ENCODE measurements at regions not wholly inside any gene's neighbourhood (a gene's known extent, or its start where the extent isn't known, plus 50 kb on each side); places are given as distances from the start of the nearest gene placed in this dataset.

DNA sequence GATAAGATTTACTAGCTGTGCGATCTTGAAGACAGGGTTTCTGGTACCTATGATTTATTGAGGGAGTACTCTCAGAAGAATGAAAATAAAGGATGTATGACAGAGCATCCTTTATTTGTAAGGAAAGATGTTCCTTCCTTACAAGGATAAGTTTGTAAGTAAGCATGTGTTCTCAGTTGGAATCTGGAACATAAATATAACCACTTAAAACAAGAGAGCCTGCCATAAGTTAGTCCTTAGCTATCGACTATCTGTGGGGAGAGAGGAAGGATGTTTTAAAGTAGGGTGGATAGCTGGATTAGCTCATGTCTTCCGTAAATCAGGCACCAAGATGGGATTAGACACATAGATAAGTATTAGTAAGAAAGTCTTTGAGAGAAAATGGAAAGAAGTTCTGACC, 192.6 kb upstream of the CARD18 start:
- DNase-seq (ENCODE audit: low spot score) = no peak

DNA sequence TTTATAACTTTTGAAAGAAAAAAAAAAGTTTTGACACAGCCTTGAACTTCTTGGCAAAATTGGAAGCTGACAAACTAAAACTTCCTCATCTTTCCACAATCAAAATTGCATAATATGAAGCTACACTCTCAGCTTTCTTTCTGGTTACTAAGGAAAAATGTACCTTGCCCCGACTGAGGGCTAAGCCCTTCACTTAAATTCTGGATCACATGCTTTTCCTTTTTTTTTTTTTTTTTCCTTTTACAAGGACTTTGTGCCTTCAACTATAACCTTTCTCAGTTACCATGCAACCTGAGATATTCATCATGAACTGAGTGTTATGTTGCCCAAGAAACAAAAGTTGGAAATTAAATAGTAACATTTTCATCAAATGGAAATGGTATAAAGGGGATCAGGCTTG, 188.5 kb upstream of the CARD18 start:
- no peak for DNase-seq (ENCODE audit: low spot score)

DNA sequence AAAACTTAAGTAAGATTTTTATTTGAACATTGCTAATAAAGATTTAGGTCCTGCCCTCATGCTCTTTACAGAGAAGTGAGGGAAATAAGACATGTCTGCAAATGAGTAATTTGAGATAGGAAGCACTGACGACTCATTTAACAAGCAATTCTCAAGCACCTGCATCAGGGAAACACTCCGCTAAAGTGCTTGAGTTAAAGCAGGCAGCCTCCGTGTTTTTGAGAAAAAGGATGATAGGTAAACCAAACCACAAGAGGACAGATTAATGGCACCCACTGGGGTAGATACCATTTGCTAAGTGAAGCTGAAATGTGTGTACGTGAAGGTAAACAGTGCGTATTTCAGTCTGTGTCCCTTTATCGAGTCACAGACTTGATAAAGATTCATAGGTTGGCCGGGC, 184.6 kb upstream of the CARD18 start:
- DNase-seq (ENCODE audit: low spot score) = no peak

DNA sequence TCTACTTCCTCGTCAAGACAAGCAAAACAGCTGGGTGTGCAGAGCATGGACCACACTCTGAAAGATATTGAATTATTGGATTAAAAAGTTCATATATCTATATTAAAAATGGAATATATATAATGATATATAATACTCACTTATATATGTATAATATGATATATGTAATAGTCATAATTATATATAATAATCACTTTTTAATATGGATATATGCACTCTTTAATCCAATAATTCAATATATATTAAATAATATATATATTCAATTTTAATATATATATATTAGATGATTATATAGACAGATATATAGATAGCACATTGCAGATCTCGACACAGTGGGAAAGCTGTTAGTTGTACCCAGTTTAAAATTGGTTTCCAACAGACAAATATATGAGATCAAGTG, 182.1 kb upstream of the CARD18 start:
- DNase-seq (ENCODE audit: low spot score) = no peak

DNA sequence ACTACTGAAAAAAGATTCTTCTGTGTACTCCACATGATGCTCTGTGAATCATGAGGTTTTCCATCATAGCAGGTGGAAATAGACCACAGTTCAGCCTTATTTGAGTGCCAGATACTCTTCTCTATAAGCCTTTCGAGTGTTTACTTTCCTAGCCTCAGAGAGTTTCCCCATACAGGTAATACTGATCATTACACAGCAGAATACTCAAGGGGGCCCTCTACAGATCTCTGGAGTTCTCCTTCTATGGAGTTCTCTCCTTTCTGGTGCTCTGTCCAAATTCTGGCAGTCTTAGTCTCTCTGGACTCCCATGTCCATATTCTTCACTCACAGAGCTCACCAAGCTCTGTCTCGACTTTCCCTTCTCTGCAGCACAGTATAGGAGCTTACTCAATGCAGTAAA, 175.7 kb upstream of the CARD18 start:
- DNase-seq (ENCODE audit: low spot score) = no peak

DNA sequence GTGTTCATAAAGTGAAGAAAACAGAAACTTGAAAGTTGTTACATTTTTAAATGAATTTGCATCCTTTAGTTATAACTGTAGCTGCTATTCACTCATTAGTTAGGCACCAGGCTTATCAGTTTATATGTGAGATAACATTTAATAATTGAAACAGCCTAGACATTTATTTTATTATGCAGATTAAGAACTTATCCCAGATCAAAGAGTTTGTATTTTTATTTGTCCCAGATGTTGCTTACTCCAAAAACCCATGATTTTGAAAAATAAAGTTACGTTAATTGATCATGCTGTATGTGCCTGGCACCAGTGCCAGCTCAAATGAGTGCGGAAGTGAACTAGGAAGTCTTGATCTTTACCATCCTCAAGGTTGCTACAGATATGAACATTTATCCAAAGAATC, 172.7 kb upstream of the CARD18 start:
- DNase-seq (ENCODE audit: low spot score) = no peak

DNA sequence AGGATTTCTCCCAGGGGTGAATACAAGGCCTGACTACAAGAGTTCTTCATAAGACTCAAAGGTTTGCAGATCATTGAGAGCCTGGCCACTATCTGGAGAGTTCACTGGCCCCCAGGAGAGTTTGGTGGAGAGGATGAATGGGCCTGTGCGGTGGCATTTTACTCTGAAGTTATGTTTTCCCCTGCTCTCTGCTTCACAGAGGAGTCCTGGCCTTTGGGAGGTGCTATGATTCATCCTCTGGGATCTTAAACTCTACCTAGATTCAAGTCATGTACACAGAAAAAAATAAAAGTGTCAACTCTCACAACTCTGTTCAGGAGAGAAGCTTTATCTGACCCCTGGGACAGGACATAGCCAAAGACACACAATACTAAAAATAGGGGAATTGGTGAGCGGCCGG, 159.1 kb upstream of the CARD18 start:
- DNase-seq (ENCODE audit: low spot score) = no peak

DNA sequence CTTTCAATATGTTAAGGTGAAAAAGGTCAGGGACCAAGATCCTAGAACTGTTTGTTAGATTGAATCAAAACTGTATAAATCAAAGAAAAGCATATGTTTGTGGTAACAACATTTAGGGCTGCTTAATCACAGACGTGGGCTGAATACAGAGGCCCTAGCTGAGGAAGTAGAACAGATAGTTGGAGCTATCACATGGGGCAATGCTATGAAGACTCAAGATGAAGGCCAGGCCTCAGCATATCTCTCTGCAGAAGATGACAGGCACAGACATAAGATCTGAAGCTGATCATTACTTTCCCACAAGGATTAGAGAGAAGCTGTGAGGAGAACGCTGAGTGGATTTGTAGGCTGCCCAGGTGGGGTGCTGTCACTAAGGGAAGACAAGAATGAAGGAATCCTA, 158.6 kb upstream of the CARD18 start:
- DNase-seq (ENCODE audit: low spot score) = no peak

DNA sequence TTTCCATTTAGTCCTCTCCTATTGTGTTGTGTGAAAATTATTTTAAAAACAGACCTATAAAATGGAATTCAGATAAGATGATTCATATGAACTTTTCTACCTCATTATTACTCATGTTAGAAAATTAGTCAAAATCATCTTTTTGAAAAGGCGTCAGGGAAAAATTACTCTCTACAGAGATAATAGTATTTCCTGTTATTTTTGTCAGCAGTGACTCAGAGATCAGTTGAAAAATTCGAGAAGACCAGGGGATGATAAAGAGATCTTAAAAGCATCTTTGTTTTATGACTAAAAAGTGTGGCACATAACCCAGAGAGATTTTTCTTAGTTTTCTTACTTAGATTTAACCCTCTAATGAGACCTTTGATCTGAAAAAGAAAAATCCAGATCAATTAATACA, 157.9 kb upstream of the CARD18 start:
- DNase-seq (ENCODE audit: low spot score) = no peak

DNA sequence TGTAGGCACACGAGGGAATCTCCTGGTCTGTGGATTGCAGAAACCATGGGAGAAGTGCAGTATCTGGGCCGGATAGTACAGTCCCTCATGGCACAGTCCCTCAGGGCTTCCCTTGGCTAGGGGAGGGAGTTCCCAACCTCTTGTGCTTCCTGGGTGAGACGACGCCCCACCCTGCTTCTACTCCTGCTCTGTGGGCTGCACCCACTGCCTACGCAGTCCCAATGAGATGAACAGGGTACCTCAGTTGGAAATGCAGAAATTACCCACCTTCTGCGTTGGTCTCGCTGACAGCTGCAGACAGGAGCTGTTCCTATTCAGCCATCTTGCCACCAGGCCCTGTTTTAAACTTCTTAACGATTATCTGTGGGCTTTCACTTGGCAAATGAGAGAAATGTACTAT, 157.2 kb upstream of the CARD18 start:
- no peak for DNase-seq (ENCODE audit: low spot score)

DNA sequence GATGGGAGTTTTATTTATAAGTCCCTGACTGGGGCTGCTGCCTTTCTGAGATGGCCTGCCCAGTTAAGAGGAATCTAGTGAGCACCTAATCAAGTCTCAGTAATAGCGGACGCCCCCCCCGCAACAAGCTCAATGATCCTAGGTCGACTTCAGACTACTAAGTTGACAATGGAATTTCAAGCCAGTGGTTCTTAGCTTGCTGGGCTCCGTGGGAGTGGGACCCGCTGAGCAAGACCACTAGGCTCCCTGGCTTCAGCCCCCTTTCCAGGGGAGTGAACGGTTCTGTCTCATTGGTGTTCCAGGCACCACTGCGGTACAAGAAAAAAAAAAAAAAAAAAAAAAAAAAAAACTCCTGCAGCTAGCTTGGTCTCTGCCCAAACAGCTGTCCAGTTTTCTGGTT, 156.8 kb upstream of the CARD18 start:
- no peak for DNase-seq (ENCODE audit: low spot score)

DNA sequence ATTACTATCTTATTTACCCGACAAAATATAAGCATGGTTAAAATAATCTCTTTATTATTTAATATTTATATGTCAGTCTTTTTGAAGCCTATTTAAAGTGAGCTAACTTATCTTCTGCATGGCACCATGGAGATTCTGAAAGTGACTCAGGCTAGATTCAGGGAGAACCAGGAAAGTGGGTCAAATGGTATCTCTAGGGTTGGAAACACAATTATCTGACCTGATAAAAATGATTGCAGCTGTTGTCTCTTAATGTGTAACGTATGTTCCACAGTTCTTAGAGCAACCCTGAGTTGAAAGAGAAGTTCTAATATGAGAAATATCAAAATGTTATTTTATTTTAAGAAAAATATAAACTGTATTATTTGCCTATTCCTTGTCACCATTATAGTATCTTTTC, 143.1 kb upstream of the CARD18 start:
- DNase-seq (ENCODE audit: low spot score) = no peak

DNA sequence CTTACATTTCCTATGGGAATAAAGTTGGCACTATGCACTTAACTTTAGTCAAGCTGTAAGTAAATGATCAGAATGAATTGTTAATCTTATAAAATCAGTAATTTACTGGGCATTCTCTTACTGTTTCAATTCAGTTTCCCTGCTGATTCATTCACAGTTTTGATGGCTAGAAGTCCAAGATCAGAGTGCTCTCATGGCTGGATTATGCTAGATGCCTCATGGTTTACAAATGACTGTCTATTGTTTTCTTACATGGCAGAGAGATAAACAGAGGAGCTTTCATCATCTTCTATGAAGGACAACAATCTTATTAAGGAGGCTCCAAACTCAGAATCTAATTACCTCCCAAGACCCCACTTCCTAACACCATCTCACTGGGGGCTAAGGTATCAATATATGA, 135.1 kb upstream of the CARD18 start:
- DNase-seq (ENCODE audit: low spot score) = no peak

DNA sequence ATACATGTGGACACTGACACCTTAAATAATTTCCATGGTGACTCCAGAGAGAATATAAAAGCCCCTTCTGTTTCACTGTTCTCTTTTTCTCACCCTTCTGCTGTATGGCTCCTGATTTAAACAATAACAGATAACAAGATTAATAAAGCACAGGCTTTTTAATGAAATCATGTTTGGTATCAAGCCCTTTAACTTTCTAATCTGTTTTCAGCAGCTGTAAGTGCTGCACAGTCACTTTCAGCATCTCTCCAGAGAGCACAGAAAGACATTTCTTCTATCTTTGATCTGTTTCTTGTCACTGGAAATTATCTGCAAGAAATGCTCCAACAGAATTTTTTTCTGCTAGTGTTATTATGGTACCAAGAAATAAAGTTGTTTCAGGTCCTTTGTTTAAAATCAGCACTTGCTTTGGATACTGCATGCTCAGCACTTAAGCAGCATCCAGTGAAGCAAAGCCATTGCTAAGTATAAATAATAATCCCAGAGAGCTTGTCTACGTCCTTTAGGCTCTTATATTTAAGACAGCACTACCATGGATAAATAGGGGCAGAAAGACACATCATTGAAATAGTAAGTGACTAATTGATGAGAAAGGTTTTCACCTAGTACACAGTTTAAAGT, 134.2 kb upstream of the CARD18 start:
- DNase-seq (ENCODE audit: low spot score) = no peak

DNA sequence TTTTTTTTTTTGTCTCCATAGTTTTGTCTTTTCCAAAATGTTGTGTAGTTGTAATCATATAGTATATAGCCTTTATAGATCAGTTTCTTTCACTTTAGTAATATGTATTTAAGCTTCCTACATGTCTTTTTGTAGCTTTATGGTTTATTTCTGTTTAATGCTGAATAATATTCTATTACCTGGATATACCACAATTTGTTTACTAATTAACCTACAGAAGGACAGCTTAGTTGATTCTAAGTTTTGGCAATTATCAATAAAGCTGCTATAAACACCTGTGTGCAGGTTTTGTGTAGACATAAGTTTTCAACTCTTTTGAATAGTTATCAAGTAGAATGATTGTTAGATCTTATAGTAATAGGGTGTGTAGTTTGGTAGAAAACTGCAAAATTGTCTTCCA, 130.3 kb upstream of the CARD18 start:
- no peak for DNase-seq (ENCODE audit: low spot score)

DNA sequence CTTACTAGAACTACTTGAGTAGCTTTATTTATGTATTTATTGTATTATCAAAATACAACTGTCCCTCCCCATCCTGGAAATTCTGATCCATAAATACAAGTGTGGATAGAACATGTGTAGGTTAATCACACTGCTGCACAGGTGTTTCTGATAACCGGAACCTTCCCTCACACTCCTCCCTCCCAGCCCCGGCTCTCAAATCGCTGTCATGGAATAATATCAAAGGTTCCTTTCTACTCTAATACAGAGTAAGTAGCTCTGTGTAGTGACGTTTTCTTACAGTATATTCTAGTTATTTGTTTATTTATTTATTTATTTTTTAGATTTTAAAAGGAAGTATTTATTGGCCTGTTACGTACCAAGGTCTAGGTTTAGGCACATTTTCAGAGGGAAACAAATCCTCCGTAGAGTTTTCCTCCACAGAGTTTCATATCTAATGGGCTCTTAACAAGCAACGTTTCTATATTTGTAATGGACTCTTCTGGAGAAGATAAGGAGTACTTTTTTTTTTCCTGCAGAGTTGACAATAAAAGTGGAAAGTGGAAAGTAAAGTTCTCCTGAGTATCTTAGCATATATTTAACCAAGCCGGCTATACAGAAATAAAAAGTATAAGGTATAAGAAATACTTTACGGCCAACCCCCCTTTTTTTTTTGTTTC, 129.0 kb upstream of the CARD18 start:
- no peak for DNase-seq (ENCODE audit: low spot score)

DNA sequence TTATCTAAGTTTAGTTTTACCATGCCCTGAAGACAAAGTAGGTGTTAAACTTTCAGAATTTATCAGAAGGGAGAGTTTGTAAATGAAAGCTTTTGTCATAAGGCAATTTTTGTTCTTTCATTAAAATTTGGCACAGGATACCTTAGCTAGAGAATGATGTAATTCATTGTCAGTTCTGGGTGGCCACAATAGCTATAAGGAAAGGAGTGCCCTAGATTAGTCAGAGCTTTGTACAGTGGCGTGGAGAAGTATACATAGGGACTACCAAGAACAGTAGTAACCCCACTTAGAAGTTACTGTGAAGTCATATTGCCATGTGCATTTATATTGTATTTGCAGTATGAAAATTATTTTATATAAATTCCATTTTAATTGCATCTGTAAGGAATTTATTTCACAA, 126.3 kb upstream of the CARD18 start:
- DNase-seq (ENCODE audit: low spot score) = no peak

DNA sequence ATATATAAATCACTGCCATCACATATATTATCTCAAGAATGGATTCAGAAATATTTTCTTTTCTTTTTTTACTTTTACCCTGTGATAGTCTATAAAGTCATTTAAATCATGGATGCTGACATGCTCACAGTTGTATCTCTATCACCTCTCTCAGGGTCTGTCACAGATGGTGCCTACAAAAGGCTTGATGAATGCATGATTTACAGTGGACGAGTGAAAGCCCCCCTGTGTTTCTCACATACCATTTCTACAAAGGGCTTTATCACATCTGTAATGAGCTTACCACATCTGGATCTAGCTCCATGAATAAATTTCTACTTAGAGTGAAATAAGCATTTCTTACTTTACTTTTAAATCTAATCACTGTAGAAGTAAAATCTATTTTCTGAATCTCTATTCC, 121.4 kb upstream of the CARD18 start:
- DNase-seq (ENCODE audit: low spot score) = no peak

DNA sequence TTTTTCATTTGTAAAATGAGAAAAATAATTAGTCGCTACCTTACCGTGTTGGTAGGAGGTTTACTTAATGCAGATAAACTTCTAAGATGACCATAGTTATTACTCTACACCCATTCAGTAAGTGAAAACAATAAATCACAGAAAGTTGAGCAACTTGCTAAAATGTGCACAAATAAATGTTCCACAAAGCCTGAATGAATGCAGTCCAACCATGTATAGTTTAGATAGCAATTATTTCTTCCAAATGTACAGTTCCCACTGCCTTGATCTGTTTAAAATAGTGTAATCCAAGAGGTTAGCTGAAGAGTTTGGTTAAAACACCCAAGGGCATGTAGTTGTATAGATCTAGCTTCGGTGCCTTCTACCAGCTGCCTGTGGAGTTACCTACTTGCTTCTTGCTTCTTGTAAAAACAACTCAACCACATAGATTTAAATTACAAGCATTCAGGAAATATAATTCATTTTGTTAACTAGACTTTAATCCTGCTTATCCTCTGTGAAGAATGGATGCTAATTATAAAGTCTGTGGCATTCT, 106.3 kb upstream of the CARD18 start:
- DNase-seq (ENCODE audit: low spot score) = no peak

DNA sequence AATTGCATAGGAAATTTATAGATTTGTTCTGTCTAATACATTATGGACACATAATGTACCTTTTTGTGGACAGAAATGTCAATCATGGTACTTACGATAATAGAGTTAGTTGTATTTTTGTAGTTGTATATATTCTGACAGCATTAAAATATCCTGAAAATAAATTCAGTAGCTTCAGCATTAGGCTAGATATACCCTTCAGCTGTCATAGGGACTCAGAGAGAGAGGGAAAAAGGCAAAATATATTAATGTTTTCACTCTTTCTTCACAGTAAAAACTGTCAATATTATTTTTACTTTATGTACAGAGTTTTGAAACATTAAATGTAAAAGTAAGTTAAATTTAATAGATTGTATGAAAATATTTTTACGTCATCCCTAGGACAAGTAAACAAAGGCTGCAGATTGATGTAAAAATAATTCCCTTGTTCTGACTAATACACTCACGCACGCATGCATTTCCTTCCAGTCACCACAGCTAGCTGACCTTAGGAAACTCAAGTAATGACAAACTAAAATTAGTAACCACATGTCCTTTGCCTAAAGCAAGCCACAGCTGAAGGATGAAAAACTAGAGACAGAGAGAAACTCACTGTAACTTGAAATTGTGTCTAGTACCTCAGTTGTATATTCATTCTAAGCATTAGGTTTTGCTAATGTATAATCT, 104.7 kb upstream of the CARD18 start:
- no peak for DNase-seq (ENCODE audit: low spot score)

DNA sequence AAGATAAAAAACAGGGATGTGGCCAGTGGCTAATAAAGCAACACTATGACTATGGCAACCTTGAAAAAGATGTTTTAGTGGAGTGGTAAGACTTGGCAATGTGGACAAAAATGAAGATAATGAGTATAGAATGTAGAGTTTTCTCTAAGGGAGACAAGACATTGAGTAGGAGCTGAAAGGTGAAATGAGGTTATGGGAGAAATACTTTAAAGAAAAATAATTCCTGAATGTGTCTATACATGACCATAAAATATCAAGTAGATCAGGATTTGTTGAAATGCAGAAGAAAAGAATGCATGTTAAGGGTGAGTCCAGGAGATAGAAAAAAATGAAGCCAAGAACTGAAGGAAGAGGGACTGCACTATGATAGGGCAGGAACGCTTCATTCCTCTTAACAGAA, 101.6 kb upstream of the CARD18 start:
- no peak for DNase-seq (ENCODE audit: low spot score)

DNA sequence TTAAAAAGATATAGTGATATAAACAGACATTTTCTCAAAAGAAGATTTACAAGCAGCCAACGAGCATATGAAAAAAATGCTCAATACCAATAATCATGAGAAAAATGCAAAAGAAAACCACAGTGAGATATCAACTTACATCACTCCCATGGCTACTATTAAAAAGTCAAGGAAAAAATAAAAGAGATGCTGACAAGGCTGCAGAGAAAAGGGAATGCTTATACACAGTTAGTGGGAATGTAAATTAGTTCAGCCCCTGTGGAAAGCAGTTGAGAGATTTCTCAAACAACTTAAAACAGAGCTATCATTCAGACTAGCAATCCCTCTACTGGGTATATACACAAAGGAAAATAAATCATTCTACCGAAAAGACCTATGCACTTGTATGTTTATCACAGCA, 97.1 kb upstream of the CARD18 start:
- no peak for DNase-seq (ENCODE audit: low spot score)

DNA sequence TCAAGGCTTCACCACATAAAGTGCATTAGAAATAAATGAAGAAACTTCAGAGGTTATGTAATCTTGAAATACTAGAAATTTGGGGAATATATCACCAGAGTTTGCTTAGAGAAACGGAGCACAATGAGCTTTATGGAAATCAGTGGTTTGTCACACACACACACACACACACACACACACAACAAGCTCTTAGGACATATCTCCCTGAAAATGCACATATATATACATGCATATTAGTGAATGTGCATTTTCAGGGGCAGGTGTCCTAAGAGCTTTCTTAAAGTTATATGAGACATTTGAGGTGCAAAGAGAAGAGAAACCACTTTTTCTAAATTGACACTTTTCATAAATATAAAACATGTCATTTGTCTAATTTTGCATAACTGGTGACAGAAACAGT, 93.7 kb upstream of the CARD18 start:
- no peak for DNase-seq (ENCODE audit: low spot score)

DNA sequence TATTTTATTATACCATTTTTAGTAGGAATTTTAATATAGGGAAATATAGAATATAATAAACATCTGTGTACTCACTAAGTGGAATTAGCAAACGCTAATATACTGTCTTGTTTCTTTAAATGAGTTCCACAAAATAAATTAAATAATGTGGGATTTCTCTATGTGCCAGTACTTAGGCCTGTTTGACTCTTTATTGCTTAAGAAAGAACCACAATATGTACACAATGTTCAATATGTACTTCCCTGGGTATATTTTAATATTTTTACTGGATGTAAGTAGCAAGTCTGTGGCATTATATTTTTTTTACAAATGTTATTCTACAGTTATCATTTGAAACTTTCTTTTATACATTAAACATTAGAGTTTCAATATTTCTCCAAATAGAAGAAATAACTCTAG, 92.5 kb upstream of the CARD18 start:
- no peak for DNase-seq (ENCODE audit: low spot score)
